ENCODE measurements at regions not wholly inside any gene's neighbourhood (a gene's known extent, or its start where the extent isn't known, plus 50 kb on each side); places are given as distances from the start of the nearest gene placed in this dataset.

GRCh38 chr5:23635938-23636337 is 128.5 kb downstream of the PRDM9 start:
- TF ChIP-seq CTCF (IDR thresholded peaks at IDR 0.05; ENCODE audit: insufficient read depth, low read length) (no peak), POLR2AphosphoS5 (IDR thresholded peaks at IDR 0.05; ENCODE audit: low read depth) (no peak), REST (IDR thresholded peaks at IDR 0.05; ENCODE audit: insufficient replicate concordance, low read depth) (no peak), GABPA (IDR thresholded peaks at IDR 0.05; ENCODE audit: low read depth) (no peak), SPI1 (IDR thresholded peaks at IDR 0.05; ENCODE audit: borderline replicate concordance, low read depth) (no peak)

Data from HL-60 (cell line).